HEK293 (cell line): ENCODE measurements at regions not wholly inside any gene's neighbourhood (a gene's known extent, or its start where the extent isn't known, plus 50 kb on each side); places are given as distances from the start of the nearest gene placed in this dataset.

Experiments
- CTCF ChIA-PET: fragments of 350-600 bp; formaldehyde crosslinking; extraction: SDS; loops from one replicate; lab custom pipeline; 2021; ENCODE audit warnings: antibody characterized with exemption; lab: Yijun Ruan, JAX
- POLR2A ChIA-PET: fragments of 300-600 bp; formaldehyde crosslinking; extraction: SDS; loops from one replicate; lab custom pipeline; 2020; ENCODE audit warnings: antibody characterized with exemption, inconsistent platforms; lab: Yijun Ruan, JAX
- H3K27ac ChIP-seq: fragments of 200-500 bp; sonication (Bioruptor generic); 2 replicates; pipeline ENCODE4 v1.5.1; 2014; ENCODE audit warnings: low read depth, low read length, control low read depth, inconsistent platforms; ENCODE audit errors: extremely low read depth
- H3K36me3 ChIP-seq, 2 experiments: fragments of 200-500 bp in 1 of 2; sonication (Bioruptor generic) in 1 of 2; 1 replicate in 1 of 2; 2 replicates in 1 of 2; pipeline ENCODE4 v1.5.1; 2014 to 2017; ENCODE audit warnings: inconsistent platforms in 2 of 2, low read length in 2 of 2; ENCODE audit not compliant: control insufficient read depth in 2 of 2, insufficient read depth in 1 of 2
- H3K4me1 ChIP-seq: fragments of 200-500 bp; sonication (Bioruptor generic); 2 replicates; pipeline ENCODE4 v1.5.1; 2014; ENCODE audit warnings: mild to moderate bottlenecking, low read length, inconsistent platforms; ENCODE audit not compliant: control insufficient read depth, insufficient read depth
- H3K4me3 ChIP-seq: 2 replicates; pipeline ENCODE4 v1.5.1; 2011; ENCODE audit warnings: low read depth, mild to moderate bottlenecking, control low read depth, low read length, moderate library complexity
- H3K9me3 ChIP-seq: fragments of 200-500 bp; sonication (Bioruptor generic); 2 replicates; pipeline ENCODE4 v1.5.1; 2014; ENCODE audit warnings: low read depth, low read length, inconsistent platforms; ENCODE audit not compliant: control insufficient read depth, insufficient read depth
- EGR2 ChIP-seq: fragments of 450-650 bp; formaldehyde crosslinking; IDR thresholded peaks from 2 replicates; pipeline ENCODE4 v1.5.1; 2016; ENCODE audit warnings: low read depth, missing biosample characterization, missing genetic modification characterization
- HOXC10 ChIP-seq: sonication (generic); formaldehyde crosslinking; IDR thresholded peaks from 2 replicates; pipeline ENCODE4 v1.8.1; 2023; ENCODE audit warnings: mild to moderate bottlenecking, missing genetic modification reagents
- KLF9 ChIP-seq: fragments of 450-650 bp; formaldehyde crosslinking; IDR thresholded peaks from 2 replicates; pipeline ENCODE4 v1.5.1; 2016; ENCODE audit warnings: missing biosample characterization, missing genetic modification characterization, low read depth
- SP7 ChIP-seq: fragments of 450-650 bp; formaldehyde crosslinking; IDR thresholded peaks from 2 replicates; pipeline ENCODE4 v1.5.1; 2016; ENCODE audit warnings: missing biosample characterization, missing genetic modification characterization
- YY1 ChIP-seq: fragments of 450-650 bp; formaldehyde crosslinking; IDR thresholded peaks from 2 replicates; pipeline ENCODE4 v1.5.1; 2018; ENCODE audit warnings: missing biosample characterization, missing genetic modification characterization
- ZBTB17 ChIP-seq: fragments of 450-650 bp; formaldehyde crosslinking; IDR thresholded peaks from 2 replicates; pipeline ENCODE4 v1.5.1; 2016; ENCODE audit warnings: missing biosample characterization, missing genetic modification characterization
- ZNF114 ChIP-seq: fragments of 450-650 bp; formaldehyde crosslinking; IDR thresholded peaks from 2 replicates; pipeline ENCODE4 v1.5.0; 2017; ENCODE audit warnings: missing biosample characterization, missing genetic modification characterization
- ZNF23 ChIP-seq: fragments of 450-650 bp; formaldehyde crosslinking; IDR thresholded peaks from 2 replicates; pipeline ENCODE4 v1.5.1; 2016; ENCODE audit warnings: missing biosample characterization, missing genetic modification characterization, borderline replicate concordance
- ZNF248 ChIP-seq: fragments of 450-650 bp; formaldehyde crosslinking; IDR thresholded peaks from 2 replicates; pipeline ENCODE4 v1.5.1; 2017; ENCODE audit warnings: missing biosample characterization, missing genetic modification characterization
- ZNF394 ChIP-seq: fragments of 450-650 bp; formaldehyde crosslinking; IDR thresholded peaks from 2 replicates; pipeline ENCODE4 v1.5.1; 2016; ENCODE audit warnings: missing biosample characterization, missing genetic modification characterization, mild to moderate bottlenecking, moderate library complexity, borderline replicate concordance
- ZNF701 ChIP-seq: fragments of 450-650 bp; formaldehyde crosslinking; IDR thresholded peaks from 2 replicates; pipeline ENCODE4 v1.5.1; 2016; ENCODE audit warnings: missing biosample characterization, missing genetic modification characterization
- ZNF76 ChIP-seq: fragments of 450-650 bp; formaldehyde crosslinking; IDR thresholded peaks from 2 replicates; pipeline ENCODE4; 2016; ENCODE audit warnings: low read depth, missing biosample characterization, missing genetic modification characterization, borderline replicate concordance
- ZNF837 ChIP-seq: fragments of 450-650 bp; formaldehyde crosslinking; IDR thresholded peaks from 2 replicates; pipeline ENCODE4 v1.5.1; 2016; ENCODE audit warnings: missing biosample characterization, missing genetic modification characterization
- TF ChIP-seq, protein P1 (sequence below): fragments of 450-650 bp; formaldehyde crosslinking; IDR thresholded peaks from 2 replicates; pipeline ENCODE4 v1.5.1; 2016; ENCODE audit warnings: missing biosample characterization, missing genetic modification characterization
- TF ChIP-seq, protein P2 (sequence below): fragments of 450-650 bp; formaldehyde crosslinking; IDR thresholded peaks from 2 replicates; pipeline ENCODE4 v1.5.1; 2016; ENCODE audit warnings: missing biosample characterization, missing genetic modification characterization
- TF ChIP-seq, protein P3 (sequence below): fragments of 450-650 bp; formaldehyde crosslinking; IDR thresholded peaks from 2 replicates; pipeline ENCODE4 v1.5.0; 2017; ENCODE audit warnings: missing biosample characterization, missing genetic modification characterization, borderline replicate concordance
- TF ChIP-seq, protein P4 (sequence below): fragments of 450-650 bp; formaldehyde crosslinking; IDR thresholded peaks from 2 replicates; pipeline ENCODE4 v1.5.1; 2016; ENCODE audit warnings: missing biosample characterization, missing genetic modification characterization
- TF ChIP-seq, protein P5 (sequence below): fragments of 450-650 bp; formaldehyde crosslinking; IDR thresholded peaks from 2 replicates; pipeline ENCODE4 v1.5.1; 2016; ENCODE audit warnings: missing biosample characterization, missing genetic modification characterization

DNA sequence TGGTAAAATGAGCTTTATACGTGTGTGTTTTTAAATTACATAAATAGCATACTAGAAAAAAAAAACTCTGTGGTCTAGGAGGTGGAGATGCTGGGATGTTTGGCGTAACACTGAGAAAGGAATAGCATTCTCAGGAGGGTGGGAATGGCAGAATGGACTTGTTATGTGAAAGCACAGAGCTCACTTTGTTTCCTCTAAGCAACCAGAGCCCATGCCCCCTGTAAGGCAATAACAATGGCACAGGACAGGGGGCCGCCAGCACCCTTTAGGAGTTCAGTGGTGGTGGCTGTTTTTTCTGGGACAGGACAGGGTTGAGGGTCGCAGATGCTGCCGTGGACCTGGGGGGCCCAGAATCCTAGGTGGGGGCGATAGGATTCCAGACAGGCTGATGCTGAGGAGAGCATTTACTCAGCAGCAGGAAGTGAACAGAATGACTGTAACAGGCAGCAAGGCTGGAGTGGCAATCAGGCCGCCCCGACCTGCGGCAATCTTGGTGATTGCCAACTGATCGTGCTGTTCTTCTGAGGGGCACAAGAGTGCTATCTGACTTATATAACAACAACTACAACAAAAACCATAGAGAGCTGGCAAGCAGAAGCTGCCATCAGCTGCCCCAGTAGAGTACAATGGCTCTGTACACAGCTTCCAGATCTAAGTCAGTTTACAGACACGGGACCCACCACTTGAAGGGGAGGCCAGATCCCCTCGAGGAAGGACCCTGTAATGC, 160.4 kb downstream of the UACA start:
- POLR2A ChIA-PET = no interaction called here
- H3K27ac ChIP-seq = no peak overlapping the region
- H3K4me3 ChIP-seq = no peak overlapping the region
- peaks cover 8% of the 10 kb centered on the region for H3K4me1 ChIP-seq
- TF ChIP-seq ZNF701 (tag by site-specific recombination) (no peak), ZNF837 (tag by site-specific recombination) (no peak), HOXC10 (CRISPR knock-in tag) (no peak), KLF9 (tag by site-specific recombination) (no peak), EGR2 (tag by site-specific recombination) (no peak)
- TF ChIP-seq, protein P1, sequence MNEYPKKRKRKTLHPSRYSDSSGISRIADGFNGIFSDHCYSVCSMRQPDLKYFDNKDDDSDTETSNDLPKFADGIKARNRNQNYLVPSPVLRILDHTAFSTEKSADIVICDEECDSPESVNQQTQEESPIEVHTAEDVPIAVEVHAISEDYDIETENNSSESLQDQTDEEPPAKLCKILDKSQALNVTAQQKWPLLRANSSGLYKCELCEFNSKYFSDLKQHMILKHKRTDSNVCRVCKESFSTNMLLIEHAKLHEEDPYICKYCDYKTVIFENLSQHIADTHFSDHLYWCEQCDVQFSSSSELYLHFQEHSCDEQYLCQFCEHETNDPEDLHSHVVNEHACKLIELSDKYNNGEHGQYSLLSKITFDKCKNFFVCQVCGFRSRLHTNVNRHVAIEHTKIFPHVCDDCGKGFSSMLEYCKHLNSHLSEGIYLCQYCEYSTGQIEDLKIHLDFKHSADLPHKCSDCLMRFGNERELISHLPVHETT (tag by site-specific recombination) = no peak
- TF ChIP-seq, all 188 proteins: peak for 0
- CTCF ChIA-PET = interaction anchor here (0.9 to 3.6 kb wide), 3 partner anchors 16 to 209 kb away, joined by 3 to 20 read pairs (median 4); no protein-coding TSS in a partner anchor
- Histone ChIP-seq H3K9me3 (no peaks in the 10 kb centered on the region), H3K36me3 (no peaks in the 10 kb centered on the region)

DNA sequence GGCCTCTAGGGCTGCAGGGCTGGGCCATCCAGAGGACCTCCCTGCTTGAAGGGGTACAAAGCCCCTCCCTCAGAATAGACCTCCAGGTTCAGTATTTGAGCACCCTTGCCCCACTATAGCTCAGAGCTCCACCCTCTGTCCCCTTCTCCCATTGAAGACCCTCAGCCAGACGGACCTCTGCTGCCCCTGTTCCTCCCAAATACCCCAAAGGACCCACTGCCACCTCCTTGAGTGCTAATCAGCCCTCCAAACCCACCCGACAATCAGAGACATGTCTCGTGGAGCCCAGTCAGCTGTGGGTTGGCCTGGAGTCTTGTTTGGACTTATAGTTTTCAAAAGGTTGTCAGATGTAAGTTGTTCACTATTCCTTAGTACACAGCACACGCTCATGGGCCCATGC, 161.1 kb downstream of the UACA start:
- Histone ChIP-seq H3K36me3 (no peaks in the 10 kb centered on the region), H3K4me3 (no peak overlapping the region), H3K9me3 (no peaks in the 10 kb centered on the region), H3K4me1 (peaks cover 8% of the 10 kb centered on the region), H3K27ac (no peak overlapping the region)
- CTCF ChIA-PET = interaction anchor here (0.7 to 1.1 kb wide), 2 partner anchors 16 to 304 kb away, joined by 3 to 4 read pairs; no protein-coding TSS in a partner anchor
- POLR2A ChIA-PET = no interaction called here
- TF ChIP-seq, protein P2, sequence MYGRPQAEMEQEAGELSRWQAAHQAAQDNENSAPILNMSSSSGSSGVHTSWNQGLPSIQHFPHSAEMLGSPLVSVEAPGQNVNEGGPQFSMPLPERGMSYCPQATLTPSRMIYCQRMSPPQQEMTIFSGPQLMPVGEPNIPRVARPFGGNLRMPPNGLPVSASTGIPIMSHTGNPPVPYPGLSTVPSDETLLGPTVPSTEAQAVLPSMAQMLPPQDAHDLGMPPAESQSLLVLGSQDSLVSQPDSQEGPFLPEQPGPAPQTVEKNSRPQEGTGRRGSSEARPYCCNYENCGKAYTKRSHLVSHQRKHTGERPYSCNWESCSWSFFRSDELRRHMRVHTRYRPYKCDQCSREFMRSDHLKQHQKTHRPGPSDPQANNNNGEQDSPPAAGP (tag by site-specific recombination) = no peak
- TF ChIP-seq ZNF394 = no peak
- no peak for TF ChIP-seq ZNF114 (tag by site-specific recombination)
- TF ChIP-seq ZNF23 (tag by site-specific recombination) = no peak
- TF ChIP-seq ZNF701 (tag by site-specific recombination) = no peak
- TF ChIP-seq ZBTB17 (tag by site-specific recombination) = no peak
- TF ChIP-seq, protein P3, sequence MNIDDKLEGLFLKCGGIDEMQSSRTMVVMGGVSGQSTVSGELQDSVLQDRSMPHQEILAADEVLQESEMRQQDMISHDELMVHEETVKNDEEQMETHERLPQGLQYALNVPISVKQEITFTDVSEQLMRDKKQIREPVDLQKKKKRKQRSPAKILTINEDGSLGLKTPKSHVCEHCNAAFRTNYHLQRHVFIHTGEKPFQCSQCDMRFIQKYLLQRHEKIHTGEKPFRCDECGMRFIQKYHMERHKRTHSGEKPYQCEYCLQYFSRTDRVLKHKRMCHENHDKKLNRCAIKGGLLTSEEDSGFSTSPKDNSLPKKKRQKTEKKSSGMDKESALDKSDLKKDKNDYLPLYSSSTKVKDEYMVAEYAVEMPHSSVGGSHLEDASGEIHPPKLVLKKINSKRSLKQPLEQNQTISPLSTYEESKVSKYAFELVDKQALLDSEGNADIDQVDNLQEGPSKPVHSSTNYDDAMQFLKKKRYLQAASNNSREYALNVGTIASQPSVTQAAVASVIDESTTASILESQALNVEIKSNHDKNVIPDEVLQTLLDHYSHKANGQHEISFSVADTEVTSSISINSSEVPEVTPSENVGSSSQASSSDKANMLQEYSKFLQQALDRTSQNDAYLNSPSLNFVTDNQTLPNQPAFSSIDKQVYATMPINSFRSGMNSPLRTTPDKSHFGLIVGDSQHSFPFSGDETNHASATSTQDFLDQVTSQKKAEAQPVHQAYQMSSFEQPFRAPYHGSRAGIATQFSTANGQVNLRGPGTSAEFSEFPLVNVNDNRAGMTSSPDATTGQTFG = no peak
- TF ChIP-seq, protein P4, sequence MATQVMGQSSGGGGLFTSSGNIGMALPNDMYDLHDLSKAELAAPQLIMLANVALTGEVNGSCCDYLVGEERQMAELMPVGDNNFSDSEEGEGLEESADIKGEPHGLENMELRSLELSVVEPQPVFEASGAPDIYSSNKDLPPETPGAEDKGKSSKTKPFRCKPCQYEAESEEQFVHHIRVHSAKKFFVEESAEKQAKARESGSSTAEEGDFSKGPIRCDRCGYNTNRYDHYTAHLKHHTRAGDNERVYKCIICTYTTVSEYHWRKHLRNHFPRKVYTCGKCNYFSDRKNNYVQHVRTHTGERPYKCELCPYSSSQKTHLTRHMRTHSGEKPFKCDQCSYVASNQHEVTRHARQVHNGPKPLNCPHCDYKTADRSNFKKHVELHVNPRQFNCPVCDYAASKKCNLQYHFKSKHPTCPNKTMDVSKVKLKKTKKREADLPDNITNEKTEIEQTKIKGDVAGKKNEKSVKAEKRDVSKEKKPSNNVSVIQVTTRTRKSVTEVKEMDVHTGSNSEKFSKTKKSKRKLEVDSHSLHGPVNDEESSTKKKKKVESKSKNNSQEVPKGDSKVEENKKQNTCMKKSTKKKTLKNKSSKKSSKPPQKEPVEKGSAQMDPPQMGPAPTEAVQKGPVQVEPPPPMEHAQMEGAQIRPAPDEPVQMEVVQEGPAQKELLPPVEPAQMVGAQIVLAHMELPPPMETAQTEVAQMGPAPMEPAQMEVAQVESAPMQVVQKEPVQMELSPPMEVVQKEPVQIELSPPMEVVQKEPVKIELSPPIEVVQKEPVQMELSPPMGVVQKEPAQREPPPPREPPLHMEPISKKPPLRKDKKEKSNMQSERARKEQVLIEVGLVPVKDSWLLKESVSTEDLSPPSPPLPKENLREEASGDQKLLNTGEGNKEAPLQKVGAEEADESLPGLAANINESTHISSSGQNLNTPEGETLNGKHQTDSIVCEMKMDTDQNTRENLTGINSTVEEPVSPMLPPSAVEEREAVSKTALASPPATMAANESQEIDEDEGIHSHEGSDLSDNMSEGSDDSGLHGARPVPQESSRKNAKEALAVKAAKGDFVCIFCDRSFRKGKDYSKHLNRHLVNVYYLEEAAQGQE (tag by site-specific recombination) = no peak
- TF ChIP-seq SP7 (tag by site-specific recombination) = no peak
- TF ChIP-seq, protein P5, sequence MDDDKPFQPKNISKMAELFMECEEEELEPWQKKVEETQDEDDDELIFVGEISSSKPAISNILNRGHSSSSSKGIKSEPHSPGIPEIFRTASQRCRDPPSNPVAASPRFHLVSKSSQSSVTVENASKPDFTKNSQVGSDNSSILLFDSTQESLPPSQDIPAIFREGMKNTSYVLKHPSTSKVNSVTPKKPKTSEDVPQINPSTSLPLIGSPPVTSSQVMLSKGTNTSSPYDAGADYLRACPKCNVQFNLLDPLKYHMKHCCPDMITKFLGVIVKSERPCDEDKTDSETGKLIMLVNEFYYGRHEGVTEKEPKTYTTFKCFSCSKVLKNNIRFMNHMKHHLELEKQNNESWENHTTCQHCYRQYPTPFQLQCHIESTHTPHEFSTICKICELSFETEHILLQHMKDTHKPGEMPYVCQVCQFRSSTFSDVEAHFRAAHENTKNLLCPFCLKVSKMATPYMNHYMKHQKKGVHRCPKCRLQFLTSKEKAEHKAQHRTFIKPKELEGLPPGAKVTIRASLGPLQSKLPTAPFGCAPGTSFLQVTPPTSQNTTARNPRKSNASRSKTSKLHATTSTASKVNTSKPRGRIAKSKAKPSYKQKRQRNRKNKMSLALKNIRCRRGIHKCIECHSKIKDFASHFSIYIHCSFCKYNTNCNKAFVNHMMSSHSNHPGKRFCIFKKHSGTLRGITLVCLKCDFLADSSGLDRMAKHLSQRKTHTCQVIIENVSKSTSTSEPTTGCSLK (tag by site-specific recombination) = no peak
- TF ChIP-seq ZNF248 = no peak
- TF ChIP-seq EGR2 (tag by site-specific recombination) = no peak
- no peak for TF ChIP-seq ZNF76 (tag by site-specific recombination)
- TF ChIP-seq YY1 (tag by site-specific recombination) = no peak
